Activated B cell treated with CpG ODN at 0.5 μM for 24 hours (primary cell): ENCODE measurements at regions not wholly inside any gene's neighbourhood (a gene's known extent, or its start where the extent isn't known, plus 50 kb on each side); places are given as distances from the start of the nearest gene placed in this dataset.
"Not testable (repeated sequence)": the region's sequence is repeated elsewhere in the genome, so short reads cannot be mapped to it uniquely, and the experiment has no call there.

Experiments used
- ATAC-seq: fragments of 200-7000 bp; cut with Tn5 transposase; one replicate; pipeline ENCODE4 v1.10.0; 2021; ENCODE audit warnings: low read depth, mild to moderate bottlenecking, moderate library complexity
- CTCF ChIA-PET: fragments of 350-600 bp; sonication (Branson Sonifier 250); formaldehyde crosslinking; loops from one replicate; lab custom pipeline; 2021; ENCODE audit warnings: antibody characterized with exemption; lab: Charles Lee
- POLR2A ChIA-PET: fragments of 350-600 bp; sonication (Branson Sonifier 250); formaldehyde crosslinking; loops from one replicate; lab custom pipeline; 2021; ENCODE audit warnings: antibody characterized with exemption; lab: Charles Lee
- DNase-seq: peaks from one replicate; pipeline ENCODE4 v3.0.0; 2022
- H3K27ac Mint-ChIP-seq: one replicate; pipeline ENCODE4 v1.8.0; 2020; ENCODE audit warnings: mixed read lengths
- H3K27me3 Mint-ChIP-seq: one replicate; pipeline ENCODE4 v1.8.0; 2021; ENCODE audit warnings: mixed read lengths
- H3K36me3 Mint-ChIP-seq: one replicate; pipeline ENCODE4 v1.8.0; 2021; ENCODE audit warnings: low read depth, mixed read lengths
- H3K4me1 Mint-ChIP-seq: one replicate; pipeline ENCODE4 v1.8.0; 2021; ENCODE audit warnings: mixed read lengths
- H3K4me3 Mint-ChIP-seq: one replicate; pipeline ENCODE4 v1.8.0; 2020; ENCODE audit warnings: mild to moderate bottlenecking, mixed read lengths
- H3K9me3 Mint-ChIP-seq: one replicate; pipeline ENCODE4 v1.8.0; 2020; ENCODE audit warnings: mixed read lengths
- intact Hi-C: fragments of 100-400 bp; cut with micrococcal nuclease; formaldehyde crosslinking; loops from one replicate; pipeline ENCODE4 v1.15.1; 2024
- TF ChIP-seq, protein P1 (sequence below): fragments of 200-600 bp; IDR thresholded peaks from one replicate; pipeline ENCODE4 v1.8.0; 2022; ENCODE audit warnings: antibody characterized with exemption, mild to moderate bottlenecking

GRCh38 chr4:189740873-189741272, 199.8 kb upstream of the FRG1 start:
- ChIA-PET CTCF (no interaction called here), POLR2A (no interaction called here)
- peaks cover 3% of the 10 kb centered on the region for H3K9me3 Mint-ChIP-seq
- no peaks in the 10 kb centered on the region for H3K4me1 Mint-ChIP-seq
- TF ChIP-seq, protein P1, sequence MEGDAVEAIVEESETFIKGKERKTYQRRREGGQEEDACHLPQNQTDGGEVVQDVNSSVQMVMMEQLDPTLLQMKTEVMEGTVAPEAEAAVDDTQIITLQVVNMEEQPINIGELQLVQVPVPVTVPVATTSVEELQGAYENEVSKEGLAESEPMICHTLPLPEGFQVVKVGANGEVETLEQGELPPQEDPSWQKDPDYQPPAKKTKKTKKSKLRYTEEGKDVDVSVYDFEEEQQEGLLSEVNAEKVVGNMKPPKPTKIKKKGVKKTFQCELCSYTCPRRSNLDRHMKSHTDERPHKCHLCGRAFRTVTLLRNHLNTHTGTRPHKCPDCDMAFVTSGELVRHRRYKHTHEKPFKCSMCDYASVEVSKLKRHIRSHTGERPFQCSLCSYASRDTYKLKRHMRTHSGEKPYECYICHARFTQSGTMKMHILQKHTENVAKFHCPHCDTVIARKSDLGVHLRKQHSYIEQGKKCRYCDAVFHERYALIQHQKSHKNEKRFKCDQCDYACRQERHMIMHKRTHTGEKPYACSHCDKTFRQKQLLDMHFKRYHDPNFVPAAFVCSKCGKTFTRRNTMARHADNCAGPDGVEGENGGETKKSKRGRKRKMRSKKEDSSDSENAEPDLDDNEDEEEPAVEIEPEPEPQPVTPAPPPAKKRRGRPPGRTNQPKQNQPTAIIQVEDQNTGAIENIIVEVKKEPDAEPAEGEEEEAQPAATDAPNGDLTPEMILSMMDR, result no peak
- no peak overlapping the region for H3K4me3 Mint-ChIP-seq
- H3K36me3 Mint-ChIP-seq, result no peaks in the 10 kb centered on the region
- no peak for ATAC-seq
- no peak overlapping the region for H3K27ac Mint-ChIP-seq
- no peak for DNase-seq
- H3K27me3 Mint-ChIP-seq, result no peaks in the 10 kb centered on the region
- intact Hi-C loops, result no loop called here

GRCh38 chr4:189753092-189753491, 187.6 kb upstream of the FRG1 start:
- ATAC-seq, result not testable (repeated sequence)

DNA sequence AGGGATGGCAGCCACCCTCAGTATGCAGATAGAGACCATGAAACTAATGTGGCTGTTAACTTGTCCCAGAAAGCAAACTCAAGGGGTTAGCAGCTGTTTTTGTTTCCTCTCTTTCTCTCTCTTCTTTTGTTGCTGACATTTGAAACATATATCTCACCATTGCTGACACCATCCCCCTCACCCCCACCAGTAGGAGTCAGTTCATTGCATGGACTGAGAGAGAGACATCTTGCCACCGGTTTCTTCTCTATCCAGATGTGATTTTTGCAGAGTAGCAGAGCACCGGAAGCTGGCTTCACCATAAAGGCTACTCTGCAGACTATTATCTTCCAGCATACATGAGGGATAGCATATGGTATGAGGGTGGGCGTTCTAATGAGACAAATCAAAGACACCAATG, 177.1 kb upstream of the FRG1 start:
- no peak overlapping the region for H3K4me3 Mint-ChIP-seq
- H3K27ac Mint-ChIP-seq, result no peak overlapping the region
- H3K4me1 Mint-ChIP-seq, result no peaks in the 10 kb centered on the region
- H3K36me3 Mint-ChIP-seq, result no peaks in the 10 kb centered on the region
- ATAC-seq (no peak), DNase-seq (no peak)
- intact Hi-C loops, result no loop called here
- ChIA-PET CTCF (no interaction called here), POLR2A (no interaction called here)
- TF ChIP-seq, protein P1, result no peak
- H3K9me3 Mint-ChIP-seq, result peaks cover 8% of the 10 kb centered on the region
- no peaks in the 10 kb centered on the region for H3K27me3 Mint-ChIP-seq

More at GRCh38 chr4:189753092-189753491, 187.6 kb upstream of the FRG1 start:
- H3K4me3 Mint-ChIP-seq, H3K27me3 Mint-ChIP-seq, H3K36me3 Mint-ChIP-seq, POLR2A ChIA-PET, intact Hi-C loops, DNase-seq, H3K27ac Mint-ChIP-seq, H3K4me1 Mint-ChIP-seq, CTCF ChIA-PET: not testable (repeated sequence)
- peaks cover 15% of the 10 kb centered on the region for H3K9me3 Mint-ChIP-seq

GRCh38 chr4:189765301-189765700, 175.4 kb upstream of the FRG1 start:
- CTCF ChIA-PET, result no interaction called here
- POLR2A ChIA-PET, result no interaction called here
- intact Hi-C loops, result no loop called here
- Mint-ChIP-seq H3K9me3 (peaks cover 5% of the 10 kb centered on the region), H3K27me3 (no peaks in the 10 kb centered on the region), H3K4me1 (no peaks in the 10 kb centered on the region), H3K4me3 (no peak overlapping the region), H3K36me3 (no peaks in the 10 kb centered on the region), H3K27ac (no peak overlapping the region)
- TF ChIP-seq, protein P1, result no peak
- ATAC-seq, result no peak
- DNase-seq, result no peak

DNA sequence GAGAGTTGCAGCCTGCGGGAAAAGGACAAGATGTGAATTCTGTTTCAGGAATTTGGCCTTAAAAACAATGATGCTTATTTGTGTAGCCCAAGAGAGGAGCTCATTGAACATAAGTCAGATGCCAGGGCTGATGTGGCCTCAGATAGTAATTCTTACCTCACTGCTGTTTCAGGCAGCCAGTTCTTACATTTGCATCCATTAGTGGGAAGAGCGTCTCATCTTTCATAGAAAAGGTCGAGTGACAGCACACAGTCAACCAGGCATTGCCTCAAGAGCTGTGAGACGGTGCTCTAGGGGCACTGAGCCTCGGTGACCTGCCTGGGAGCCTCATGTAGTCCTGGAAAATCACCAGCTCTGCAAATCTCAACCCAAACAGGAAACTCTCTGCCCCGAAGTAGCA, 174.9 kb upstream of the FRG1 start:
- peaks cover 5% of the 10 kb centered on the region for H3K9me3 Mint-ChIP-seq
- H3K36me3 Mint-ChIP-seq, result no peaks in the 10 kb centered on the region
- intact Hi-C loops, result no loop called here
- ChIA-PET CTCF (no interaction called here), POLR2A (no interaction called here)
- TF ChIP-seq, protein P1, result no peak
- H3K27ac Mint-ChIP-seq, result no peak overlapping the region
- ATAC-seq (no peak), DNase-seq (no peak)
- H3K4me3 Mint-ChIP-seq, result no peak overlapping the region
- H3K4me1 Mint-ChIP-seq, result no peaks in the 10 kb centered on the region
- H3K27me3 Mint-ChIP-seq, result no peaks in the 10 kb centered on the region

GRCh38 chr4:189767941-189768340, 172.7 kb upstream of the FRG1 start:
- H3K36me3 Mint-ChIP-seq, result no peaks in the 10 kb centered on the region
- peaks cover 5% of the 10 kb centered on the region for H3K9me3 Mint-ChIP-seq
- CTCF ChIA-PET, result no interaction called here
- no peaks in the 10 kb centered on the region for H3K4me1 Mint-ChIP-seq
- H3K27me3 Mint-ChIP-seq, result no peaks in the 10 kb centered on the region
- TF ChIP-seq, protein P1, result no peak
- no peak overlapping the region for H3K4me3 Mint-ChIP-seq
- intact Hi-C loops, result no loop called here
- no peak overlapping the region for H3K27ac Mint-ChIP-seq
- no peak for ATAC-seq
- POLR2A ChIA-PET, result no interaction called here
- DNase-seq, result no peak
